ENCODE measurements at regions not wholly inside any gene's neighbourhood (a gene's known extent, or its start where the extent isn't known, plus 50 kb on each side); places are given as distances from the start of the nearest gene placed in this dataset.

- Histone ChIP-seq H3K79me2 (no peaks in the 10 kb centered on the region), H3K36me3 (replicated peaks; ENCODE audit: insufficient read depth, low read depth) (no peaks in the 10 kb centered on the region), H4K20me1 (ENCODE audit: insufficient read depth, poor library complexity, severe bottlenecking) (no peaks in the 10 kb centered on the region), H3K9me3 (ENCODE audit: low read depth) (no peaks in the 10 kb centered on the region), H3K4me3 (no peak overlapping the region), H3K27me3 (no peaks in the 10 kb centered on the region), H3K9me2 (replicated peaks; ENCODE audit: insufficient read depth) (no peaks in the 10 kb centered on the region), H3K4me2 (no peak overlapping the region), H3K4me1 (ENCODE audit: insufficient read depth) (no peaks in the 10 kb centered on the region), H3K27ac (no peak overlapping the region), H2AFZ (no peak overlapping the region)
- no peak for TF ChIP-seq EZH2phosphoT487 (IDR thresholded peaks at IDR 0.05; ENCODE audit: low read depth, severe bottlenecking, unreplicated experiment)
- TF ChIP-seq EZH2 (IDR thresholded peaks at IDR 0.05; ENCODE audit: borderline replicate concordance): no peak
- TF ChIP-seq, protein P1, sequence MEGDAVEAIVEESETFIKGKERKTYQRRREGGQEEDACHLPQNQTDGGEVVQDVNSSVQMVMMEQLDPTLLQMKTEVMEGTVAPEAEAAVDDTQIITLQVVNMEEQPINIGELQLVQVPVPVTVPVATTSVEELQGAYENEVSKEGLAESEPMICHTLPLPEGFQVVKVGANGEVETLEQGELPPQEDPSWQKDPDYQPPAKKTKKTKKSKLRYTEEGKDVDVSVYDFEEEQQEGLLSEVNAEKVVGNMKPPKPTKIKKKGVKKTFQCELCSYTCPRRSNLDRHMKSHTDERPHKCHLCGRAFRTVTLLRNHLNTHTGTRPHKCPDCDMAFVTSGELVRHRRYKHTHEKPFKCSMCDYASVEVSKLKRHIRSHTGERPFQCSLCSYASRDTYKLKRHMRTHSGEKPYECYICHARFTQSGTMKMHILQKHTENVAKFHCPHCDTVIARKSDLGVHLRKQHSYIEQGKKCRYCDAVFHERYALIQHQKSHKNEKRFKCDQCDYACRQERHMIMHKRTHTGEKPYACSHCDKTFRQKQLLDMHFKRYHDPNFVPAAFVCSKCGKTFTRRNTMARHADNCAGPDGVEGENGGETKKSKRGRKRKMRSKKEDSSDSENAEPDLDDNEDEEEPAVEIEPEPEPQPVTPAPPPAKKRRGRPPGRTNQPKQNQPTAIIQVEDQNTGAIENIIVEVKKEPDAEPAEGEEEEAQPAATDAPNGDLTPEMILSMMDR (IDR thresholded peaks at IDR 0.05; ENCODE audit: poor library complexity): no peak
- WGBS (ENCODE audit: low lambda C conversion rate, missing lambda C conversion rate): 68% methylated on average over 2 of the region's 2 CpGs
- DNase-seq (ENCODE audit: low spot score): peak; percentile 41
Measured at GRCh38 chr2:152950126-152950525, 231.7 kb downstream of the ARL6IP6 start.

- Histone ChIP-seq H3K9me2 (replicated peaks; ENCODE audit: insufficient read depth) (no peaks in the 10 kb centered on the region), H3K4me1 (ENCODE audit: insufficient read depth) (no peaks in the 10 kb centered on the region), H3K27ac (no peak overlapping the region), H3K4me2 (no peak overlapping the region), H3K36me3 (replicated peaks; ENCODE audit: insufficient read depth, low read depth) (no peaks in the 10 kb centered on the region), H3K79me2 (no peaks in the 10 kb centered on the region), H3K4me3 (no peak overlapping the region), H3K9me3 (ENCODE audit: low read depth) (no peaks in the 10 kb centered on the region), H3K27me3 (no peaks in the 10 kb centered on the region), H2AFZ (no peak overlapping the region), H4K20me1 (ENCODE audit: insufficient read depth, poor library complexity, severe bottlenecking) (no peaks in the 10 kb centered on the region)
- TF ChIP-seq EZH2 (IDR thresholded peaks at IDR 0.05; ENCODE audit: borderline replicate concordance): no peak
- TF ChIP-seq EZH2phosphoT487 (IDR thresholded peaks at IDR 0.05; ENCODE audit: low read depth, severe bottlenecking, unreplicated experiment): no peak
- TF ChIP-seq, protein P1 (IDR thresholded peaks at IDR 0.05; ENCODE audit: poor library complexity): no peak
- no peak for DNase-seq (ENCODE audit: low spot score)
- WGBS (ENCODE audit: low lambda C conversion rate, missing lambda C conversion rate): 69% methylated on average over 2 of the region's 2 CpGs
Measured at GRCh38 chr2:152944099-152944498, 225.7 kb downstream of the ARL6IP6 start.

DNA sequence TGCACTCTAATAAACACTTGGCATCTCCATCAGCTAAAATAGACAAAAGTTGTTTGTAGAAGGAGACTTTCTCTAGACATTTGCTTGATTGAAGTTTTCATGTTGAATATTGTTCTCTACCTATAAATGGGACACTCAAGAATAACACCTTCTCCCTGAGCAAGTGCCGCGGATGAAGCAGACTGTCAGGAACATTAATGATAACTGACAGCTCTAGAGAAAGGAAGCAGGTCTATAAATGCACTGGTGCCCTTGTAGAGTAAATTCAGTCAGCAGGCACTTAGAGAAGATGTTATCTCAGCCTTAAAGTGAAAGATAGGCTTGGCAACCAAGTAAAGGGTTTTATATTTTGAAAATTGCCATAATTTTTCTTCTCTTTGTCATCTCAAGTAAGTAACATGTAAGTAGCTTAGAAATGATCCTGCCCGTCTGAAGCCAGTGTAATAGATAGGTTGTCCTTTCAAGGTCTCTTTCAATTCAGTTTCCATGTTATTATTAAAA is 224.6 kb downstream of the ARL6IP6 start:
- DNase-seq (ENCODE audit: low spot score): no peak
- Histone ChIP-seq H3K27ac (no peak overlapping the region), H3K9me3 (ENCODE audit: low read depth) (no peaks in the 10 kb centered on the region), H3K9me2 (replicated peaks; ENCODE audit: insufficient read depth) (no peaks in the 10 kb centered on the region), H3K79me2 (no peaks in the 10 kb centered on the region), H3K4me1 (ENCODE audit: insufficient read depth) (no peaks in the 10 kb centered on the region), H3K36me3 (replicated peaks; ENCODE audit: insufficient read depth, low read depth) (no peaks in the 10 kb centered on the region), H2AFZ (no peak overlapping the region), H3K4me3 (no peak overlapping the region), H3K4me2 (no peak overlapping the region), H4K20me1 (ENCODE audit: insufficient read depth, poor library complexity, severe bottlenecking) (no peaks in the 10 kb centered on the region), H3K27me3 (no peaks in the 10 kb centered on the region)
- TF ChIP-seq, protein P1 (IDR thresholded peaks at IDR 0.05; ENCODE audit: poor library complexity): no peak
- 65% methylated on average over 3 of the region's 3 CpGs for WGBS (ENCODE audit: low lambda C conversion rate, missing lambda C conversion rate)

- 74% methylated on average over 2 of the region's 2 CpGs for WGBS (ENCODE audit: low lambda C conversion rate, missing lambda C conversion rate)
- no peaks in the 10 kb centered on the region for H3K36me3 ChIP-seq (replicated peaks; ENCODE audit: insufficient read depth, low read depth)
- TF ChIP-seq EZH2 (IDR thresholded peaks at IDR 0.05; ENCODE audit: borderline replicate concordance): no peak
- TF ChIP-seq EZH2phosphoT487 (IDR thresholded peaks at IDR 0.05; ENCODE audit: low read depth, severe bottlenecking, unreplicated experiment): no peak
- TF ChIP-seq, protein P1 (IDR thresholded peaks at IDR 0.05; ENCODE audit: poor library complexity): no peak
- no peaks in the 10 kb centered on the region for H3K9me2 ChIP-seq (replicated peaks; ENCODE audit: insufficient read depth)
- no peaks in the 10 kb centered on the region for H3K4me1 ChIP-seq (ENCODE audit: insufficient read depth)
- no peaks in the 10 kb centered on the region for H3K9me3 ChIP-seq (ENCODE audit: low read depth)
- H3K27ac ChIP-seq: no peak overlapping the region
- H3K4me2 ChIP-seq: no peak overlapping the region
- no peak for DNase-seq (ENCODE audit: low spot score)
- no peak overlapping the region for H3K4me3 ChIP-seq
- no peaks in the 10 kb centered on the region for H3K79me2 ChIP-seq
- H3K27me3 ChIP-seq: no peaks in the 10 kb centered on the region
- no peak overlapping the region for H2AFZ ChIP-seq
- H4K20me1 ChIP-seq (ENCODE audit: insufficient read depth, poor library complexity, severe bottlenecking): no peaks in the 10 kb centered on the region
Measured at GRCh38 chr2:152930501-152930900, 212.1 kb downstream of the ARL6IP6 start.
